ENCODE measurements at regions not wholly inside any gene's neighbourhood (a gene's known extent, or its start where the extent isn't known, plus 50 kb on each side); places are given as distances from the start of the nearest gene placed in this dataset.
A peak's percentile ranks its signal among the peaks of the same experiment; 100 is the strongest.

GRCh38 chr5:21152611-21153010, 1164.6 kb upstream of the CDH18 start:
- CTCF ChIA-PET, result no interaction called here
- TF ChIP-seq, protein P1, sequence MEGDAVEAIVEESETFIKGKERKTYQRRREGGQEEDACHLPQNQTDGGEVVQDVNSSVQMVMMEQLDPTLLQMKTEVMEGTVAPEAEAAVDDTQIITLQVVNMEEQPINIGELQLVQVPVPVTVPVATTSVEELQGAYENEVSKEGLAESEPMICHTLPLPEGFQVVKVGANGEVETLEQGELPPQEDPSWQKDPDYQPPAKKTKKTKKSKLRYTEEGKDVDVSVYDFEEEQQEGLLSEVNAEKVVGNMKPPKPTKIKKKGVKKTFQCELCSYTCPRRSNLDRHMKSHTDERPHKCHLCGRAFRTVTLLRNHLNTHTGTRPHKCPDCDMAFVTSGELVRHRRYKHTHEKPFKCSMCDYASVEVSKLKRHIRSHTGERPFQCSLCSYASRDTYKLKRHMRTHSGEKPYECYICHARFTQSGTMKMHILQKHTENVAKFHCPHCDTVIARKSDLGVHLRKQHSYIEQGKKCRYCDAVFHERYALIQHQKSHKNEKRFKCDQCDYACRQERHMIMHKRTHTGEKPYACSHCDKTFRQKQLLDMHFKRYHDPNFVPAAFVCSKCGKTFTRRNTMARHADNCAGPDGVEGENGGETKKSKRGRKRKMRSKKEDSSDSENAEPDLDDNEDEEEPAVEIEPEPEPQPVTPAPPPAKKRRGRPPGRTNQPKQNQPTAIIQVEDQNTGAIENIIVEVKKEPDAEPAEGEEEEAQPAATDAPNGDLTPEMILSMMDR (conservative IDR thresholded peaks at IDR 0.05; ENCODE audit: low read depth), result no peak
- H3K27ac ChIP-seq, result no peak overlapping the region
- POLR2A ChIA-PET (ENCODE audit: low non-redundant PET), result no interaction called here
- DNase-seq (ENCODE audit: low spot score), result peak; percentile 87

DNA sequence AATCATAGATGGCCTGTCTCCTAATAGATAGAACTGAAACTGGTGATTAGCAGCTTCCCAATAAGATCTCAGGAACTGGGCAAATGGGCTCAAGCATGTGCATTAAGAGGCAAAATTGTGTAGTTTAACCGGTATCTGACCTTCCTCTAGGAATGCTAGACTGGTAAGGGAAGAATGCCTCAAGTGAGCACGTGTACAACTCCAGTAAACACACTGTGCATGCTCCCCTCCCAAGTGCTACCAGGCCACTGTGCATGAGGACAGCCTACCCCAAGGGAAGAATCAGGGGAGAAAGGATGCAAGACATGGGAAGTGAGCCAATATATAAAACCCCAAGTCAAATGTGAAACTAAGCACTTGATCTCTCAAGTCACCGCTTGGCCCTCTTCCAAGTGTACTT, 1157.4 kb upstream of the CDH18 start:
- ChIA-PET POLR2A (ENCODE audit: low non-redundant PET) (no interaction called here), CTCF (no interaction called here)
- H3K27ac ChIP-seq, result no peak overlapping the region
- TF ChIP-seq, protein P1 (conservative IDR thresholded peaks at IDR 0.05; ENCODE audit: low read depth), result no peak
- DNase-seq (ENCODE audit: low spot score), result no peak

- ChIA-PET POLR2A (ENCODE audit: low non-redundant PET) (no interaction called here), CTCF (no interaction called here)
- TF ChIP-seq, protein P1 (conservative IDR thresholded peaks at IDR 0.05; ENCODE audit: low read depth), result no peak
- DNase-seq (ENCODE audit: low spot score), result no peak
- H3K27ac ChIP-seq, result no peak overlapping the region
These were observed 1155.7 kb upstream of the CDH18 start for GRCh38 chr5:21143686-21144085.

DNA sequence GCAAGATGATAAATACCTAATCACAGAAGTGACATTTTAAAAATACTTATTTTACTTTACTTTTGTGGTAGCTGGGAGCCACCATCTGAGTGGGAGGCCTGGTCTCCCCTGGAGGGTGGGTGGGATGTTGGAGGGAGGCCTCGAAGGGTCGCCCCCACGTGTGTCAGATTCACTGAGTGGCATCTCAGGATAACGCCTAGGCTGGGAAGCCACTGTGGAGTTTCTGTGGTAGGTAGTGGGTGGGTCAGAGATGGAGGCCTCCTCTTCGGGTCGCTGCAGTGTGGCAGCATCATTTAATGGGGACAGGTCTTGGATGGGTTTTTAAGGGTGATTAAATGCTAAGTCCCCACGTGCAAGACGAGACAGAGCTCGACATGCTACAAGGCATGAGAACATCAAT, 1154.8 kb upstream of the CDH18 start:
- DNase-seq (ENCODE audit: low spot score), result no peak
- ChIA-PET CTCF (no interaction called here), POLR2A (ENCODE audit: low non-redundant PET) (no interaction called here)
- no peak overlapping the region for H3K27ac ChIP-seq
- TF ChIP-seq, protein P1 (conservative IDR thresholded peaks at IDR 0.05; ENCODE audit: low read depth), result no peak

DNA sequence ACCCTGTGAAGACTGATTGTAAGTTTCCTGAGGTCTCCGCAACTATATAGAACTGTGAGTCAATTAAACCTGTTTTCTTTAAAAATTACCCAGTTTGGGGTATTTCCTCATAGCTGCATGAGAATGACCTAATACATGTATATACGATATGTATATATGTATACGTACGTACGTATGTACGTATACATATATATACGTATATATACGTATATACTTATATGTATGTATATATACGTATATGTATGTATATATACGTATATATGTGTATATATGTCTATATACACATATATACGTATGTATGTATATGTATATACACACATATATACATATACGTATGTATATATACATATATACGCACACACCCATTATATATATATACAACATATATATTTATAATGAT, 1153.0 kb upstream of the CDH18 start:
- ChIA-PET POLR2A (ENCODE audit: low non-redundant PET) (no interaction called here), CTCF (no interaction called here)
- TF ChIP-seq, protein P1 (conservative IDR thresholded peaks at IDR 0.05; ENCODE audit: low read depth), result no peak
- no peak for DNase-seq (ENCODE audit: low spot score)
- H3K27ac ChIP-seq, result no peak overlapping the region

- ChIA-PET CTCF (no interaction called here), POLR2A (ENCODE audit: low non-redundant PET) (no interaction called here)
- TF ChIP-seq, protein P1 (conservative IDR thresholded peaks at IDR 0.05; ENCODE audit: low read depth), result no peak
- DNase-seq (ENCODE audit: low spot score), result no peak
- H3K27ac ChIP-seq, result no peak overlapping the region
These were observed 1138.2 kb upstream of the CDH18 start for GRCh38 chr5:21126236-21126635.
